Neural progenitor cell (in vitro differentiated cells): ENCODE measurements at regions not wholly inside any gene's neighbourhood (a gene's known extent, or its start where the extent isn't known, plus 50 kb on each side); places are given as distances from the start of the nearest gene placed in this dataset.

Source experiments
- DNase-seq: peaks from one replicate; pipeline ENCODE4 v3.0.0-alpha.2; 2016; ENCODE audit warnings: low spot score
- H2AFZ ChIP-seq: fragments of 200-600 bp; sonication (generic); replicated peaks from 2 replicates; pipeline ENCODE4 v1.6.1; 2016; ENCODE audit warnings: antibody characterized with exemption
- H3F3A ChIP-seq: fragments of 200-600 bp; sonication (generic); 2 replicates; pipeline ENCODE4 v1.6.1; 2016; ENCODE audit warnings: antibody characterized with exemption, low read depth
- H3K27ac ChIP-seq: fragments of 200-600 bp; sonication (generic); 2 replicates; pipeline ENCODE4 v1.5.1; 2016; ENCODE audit warnings: mild to moderate bottlenecking
- H3K27me3 ChIP-seq: fragments of 200-600 bp; sonication (generic); 2 replicates; pipeline ENCODE4 v1.6.1; 2016; ENCODE audit warnings: mild to moderate bottlenecking, moderate library complexity
- H3K36me3 ChIP-seq: fragments of 200-600 bp; sonication (generic); 2 replicates; pipeline ENCODE4 v1.5.1; 2016
- H3K4me1 ChIP-seq: fragments of 200-600 bp; sonication (generic); 2 replicates; pipeline ENCODE4 v1.6.1; 2016; ENCODE audit warnings: mixed run types
- H3K4me2 ChIP-seq: fragments of 200-600 bp; sonication (generic); 2 replicates; pipeline ENCODE4 v1.6.1; 2016
- H3K4me3 ChIP-seq: fragments of 200-600 bp; sonication (generic); 2 replicates; pipeline ENCODE4 v1.5.1; 2016
- H3K79me2 ChIP-seq: fragments of 200-600 bp; sonication (generic); 2 replicates; pipeline ENCODE4 v1.6.1; 2016; ENCODE audit warnings: low read depth
- H3K9ac ChIP-seq: fragments of 200-600 bp; sonication (generic); 2 replicates; pipeline ENCODE4 v1.6.1; 2016
- H3K9me3 ChIP-seq: fragments of 200-600 bp; sonication (generic); 2 replicates; pipeline ENCODE4 v1.5.1; 2016; ENCODE audit warnings: low read depth
- H4K20me1 ChIP-seq: fragments of 200-600 bp; sonication (generic); 2 replicates; pipeline ENCODE4 v1.6.1; 2016; ENCODE audit warnings: low read depth
- H3K27ac Mint-ChIP-seq: 3 replicates; pipeline ENCODE4 v1.8.0; 2021; ENCODE audit warnings: mixed read lengths
- H3K27me3 Mint-ChIP-seq: 2 replicates; pipeline ENCODE4 v1.8.0; 2022; ENCODE audit warnings: low read depth, mild to moderate bottlenecking, inconsistent platforms, moderate library complexity, mixed read lengths; ENCODE audit not compliant: insufficient read depth
- H3K36me3 Mint-ChIP-seq: 3 replicates; pipeline ENCODE4 v1.8.0; 2021; ENCODE audit warnings: mixed read lengths
- H3K4me1 Mint-ChIP-seq: 3 replicates; pipeline ENCODE4 v1.8.0; 2021; ENCODE audit warnings: mixed read lengths
- H3K4me3 Mint-ChIP-seq: 3 replicates; pipeline ENCODE4 v1.8.0; 2021; ENCODE audit warnings: mild to moderate bottlenecking, moderate library complexity, mixed read lengths
- H3K9me3 Mint-ChIP-seq: 3 replicates; pipeline ENCODE4 v1.8.0; 2020; ENCODE audit warnings: mixed read lengths
- EZH2 ChIP-seq: fragments of 200-600 bp; sonication (generic); IDR thresholded peaks from 2 replicates; pipeline ENCODE4 v1.6.1; 2017; ENCODE audit warnings: antibody characterized with exemption, mild to moderate bottlenecking, moderate library complexity
- EZH2phosphoT487 ChIP-seq: fragments of 200-600 bp; sonication (generic); IDR thresholded peaks from 2 replicates; pipeline ENCODE4 v1.6.1; 2017; ENCODE audit warnings: antibody characterized with exemption
- TF ChIP-seq, protein P1 (sequence below): fragments of 200-600 bp; sonication (generic); IDR thresholded peaks from 2 replicates; pipeline ENCODE4 v1.5.1; 2017; ENCODE audit warnings: antibody characterized with exemption, mild to moderate bottlenecking

- no peak overlapping the region for H3K9ac ChIP-seq
- H3K27ac Mint-ChIP-seq = no peak overlapping the region
Measured at GRCh38 chr13:73934215-73934641, 200.0 kb downstream of the KLF12 start.

GRCh38 chr13:73933795-73934194 lies 200.4 kb downstream of the KLF12 start:
- DNase-seq = no peak
- H3K4me2 ChIP-seq = no peak overlapping the region
- no peaks in the 10 kb centered on the region for H3K27me3 Mint-ChIP-seq
- H3K4me1 ChIP-seq = peaks cover 5% of the 10 kb centered on the region
- no peaks in the 10 kb centered on the region for H3K36me3 ChIP-seq
- no peak overlapping the region for H3K4me3 ChIP-seq
- H3K4me1 Mint-ChIP-seq = peaks cover 16% of the 10 kb centered on the region
- H3K9me3 ChIP-seq = no peaks in the 10 kb centered on the region
- H3K9ac ChIP-seq = no peak overlapping the region
- H4K20me1 ChIP-seq = no peaks in the 10 kb centered on the region
- no peaks in the 10 kb centered on the region for H3K27me3 ChIP-seq
- H3K79me2 ChIP-seq = no peaks in the 10 kb centered on the region
- H3F3A ChIP-seq = no peaks in the 10 kb centered on the region
- H2AFZ ChIP-seq = no peak overlapping the region
- TF ChIP-seq, protein P1, sequence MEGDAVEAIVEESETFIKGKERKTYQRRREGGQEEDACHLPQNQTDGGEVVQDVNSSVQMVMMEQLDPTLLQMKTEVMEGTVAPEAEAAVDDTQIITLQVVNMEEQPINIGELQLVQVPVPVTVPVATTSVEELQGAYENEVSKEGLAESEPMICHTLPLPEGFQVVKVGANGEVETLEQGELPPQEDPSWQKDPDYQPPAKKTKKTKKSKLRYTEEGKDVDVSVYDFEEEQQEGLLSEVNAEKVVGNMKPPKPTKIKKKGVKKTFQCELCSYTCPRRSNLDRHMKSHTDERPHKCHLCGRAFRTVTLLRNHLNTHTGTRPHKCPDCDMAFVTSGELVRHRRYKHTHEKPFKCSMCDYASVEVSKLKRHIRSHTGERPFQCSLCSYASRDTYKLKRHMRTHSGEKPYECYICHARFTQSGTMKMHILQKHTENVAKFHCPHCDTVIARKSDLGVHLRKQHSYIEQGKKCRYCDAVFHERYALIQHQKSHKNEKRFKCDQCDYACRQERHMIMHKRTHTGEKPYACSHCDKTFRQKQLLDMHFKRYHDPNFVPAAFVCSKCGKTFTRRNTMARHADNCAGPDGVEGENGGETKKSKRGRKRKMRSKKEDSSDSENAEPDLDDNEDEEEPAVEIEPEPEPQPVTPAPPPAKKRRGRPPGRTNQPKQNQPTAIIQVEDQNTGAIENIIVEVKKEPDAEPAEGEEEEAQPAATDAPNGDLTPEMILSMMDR = no peak
- TF ChIP-seq EZH2 = no peak
- no peak for TF ChIP-seq EZH2phosphoT487
- no peaks in the 10 kb centered on the region for H3K9me3 Mint-ChIP-seq
- no peak overlapping the region for H3K4me3 Mint-ChIP-seq
- no peak overlapping the region for H3K27ac ChIP-seq
- no peak overlapping the region for H3K27ac Mint-ChIP-seq
- H3K36me3 Mint-ChIP-seq = peaks cover 6% of the 10 kb centered on the region

More at GRCh38 chr13:73934215-73934641, 200.0 kb downstream of the KLF12 start:
- Mint-ChIP-seq H3K4me1 (peaks cover 19% of the 10 kb centered on the region), H3K27me3 (no peaks in the 10 kb centered on the region), H3K36me3 (peaks cover 6% of the 10 kb centered on the region), H3K9me3 (no peaks in the 10 kb centered on the region), H3K4me3 (no peak overlapping the region)
- Histone ChIP-seq H3K9me3 (no peaks in the 10 kb centered on the region), H4K20me1 (no peaks in the 10 kb centered on the region), H3K4me3 (no peak overlapping the region), H3K4me1 (peaks cover 10% of the 10 kb centered on the region), H3K36me3 (no peaks in the 10 kb centered on the region), H3F3A (no peaks in the 10 kb centered on the region), H3K79me2 (no peaks in the 10 kb centered on the region), H3K27me3 (no peaks in the 10 kb centered on the region), H2AFZ (no peak overlapping the region), H3K4me2 (no peak overlapping the region), H3K27ac (no peak overlapping the region)
- TF ChIP-seq, protein P1 = no peak
- no peak for DNase-seq

DNA sequence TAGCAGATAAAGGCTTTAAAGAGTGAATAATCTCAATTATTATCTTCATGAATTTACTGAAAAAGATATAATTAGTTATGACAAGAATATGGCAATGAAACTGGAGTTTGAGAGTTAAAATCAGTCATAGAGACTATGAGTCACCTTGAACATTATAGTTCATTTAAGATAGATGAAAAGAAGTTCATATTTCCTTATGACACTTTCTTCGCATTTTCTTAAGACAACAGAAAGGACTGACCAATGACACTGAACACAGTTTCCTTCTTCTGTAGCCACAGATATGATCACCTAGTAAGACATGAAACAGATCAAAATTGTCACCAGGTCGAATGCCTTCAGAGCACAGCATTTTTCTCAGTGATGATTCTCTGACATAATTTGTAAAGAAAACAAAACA lies 202.1 kb downstream of the KLF12 start:
- peaks cover 2% of the 10 kb centered on the region for H3K9me3 Mint-ChIP-seq
- Histone ChIP-seq H3F3A (no peaks in the 10 kb centered on the region), H3K9ac (no peak overlapping the region), H3K36me3 (no peaks in the 10 kb centered on the region), H3K4me1 (no peaks in the 10 kb centered on the region), H3K9me3 (no peaks in the 10 kb centered on the region), H3K27me3 (no peaks in the 10 kb centered on the region), H2AFZ (no peak overlapping the region), H3K4me2 (no peak overlapping the region), H3K4me3 (no peak overlapping the region), H3K79me2 (no peaks in the 10 kb centered on the region), H3K27ac (no peak overlapping the region), H4K20me1 (no peaks in the 10 kb centered on the region)
- no peak overlapping the region for H3K27ac Mint-ChIP-seq
- H3K4me1 Mint-ChIP-seq = no peaks in the 10 kb centered on the region
- peaks cover 9% of the 10 kb centered on the region for H3K36me3 Mint-ChIP-seq
- TF ChIP-seq, protein P1 = no peak
- TF ChIP-seq EZH2phosphoT487 = no peak
- TF ChIP-seq EZH2 = no peak
- H3K4me3 Mint-ChIP-seq = no peak overlapping the region
- no peaks in the 10 kb centered on the region for H3K27me3 Mint-ChIP-seq
- no peak for DNase-seq
